NCI-H2227 treated with DMSO at 0.1 percent for 48 hours (cell line): ENCODE measurements at regions not wholly inside any gene's neighbourhood (a gene's known extent, or its start where the extent isn't known, plus 50 kb on each side); places are given as distances from the start of the nearest gene placed in this dataset.

ENCODE experiments used
- DNase-seq: peaks from one replicate; lab custom pipeline; 2025; lab: John Stamatoyannopoulos, UW

- no peak for DNase-seq
Measured at GRCh38 chr11:41866525-41866924, 407.1 kb upstream of the LRRC4C start.

GRCh38 chr11:41868606-41869005 is 409.2 kb upstream of the LRRC4C start:
- DNase-seq = no peak

DNA sequence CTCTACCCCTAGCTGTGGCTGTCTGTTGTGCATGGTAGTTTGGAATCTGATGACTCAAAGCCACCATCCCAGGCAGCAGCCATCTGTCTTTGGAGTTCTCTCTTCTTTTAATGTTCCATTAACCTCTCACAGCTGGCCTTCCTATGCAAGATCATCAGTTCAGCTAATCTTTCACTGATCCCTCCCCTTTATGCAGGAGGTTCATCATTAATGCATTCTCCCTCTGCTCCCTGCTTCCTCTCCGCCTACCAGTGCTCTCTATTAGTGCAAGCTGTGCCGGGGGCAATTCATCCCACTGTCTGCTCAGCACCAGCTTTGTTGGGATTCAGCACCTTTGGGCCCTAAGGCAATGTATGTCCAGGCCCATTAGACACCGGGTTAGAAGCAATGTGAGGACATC is 413.0 kb upstream of the LRRC4C start:
- DNase-seq = no peak

GRCh38 chr11:41872870-41873269 is 413.4 kb upstream of the LRRC4C start:
- DNase-seq = no peak

GRCh38 chr11:41878095-41878494 is 418.6 kb upstream of the LRRC4C start:
- DNase-seq = no peak

DNA sequence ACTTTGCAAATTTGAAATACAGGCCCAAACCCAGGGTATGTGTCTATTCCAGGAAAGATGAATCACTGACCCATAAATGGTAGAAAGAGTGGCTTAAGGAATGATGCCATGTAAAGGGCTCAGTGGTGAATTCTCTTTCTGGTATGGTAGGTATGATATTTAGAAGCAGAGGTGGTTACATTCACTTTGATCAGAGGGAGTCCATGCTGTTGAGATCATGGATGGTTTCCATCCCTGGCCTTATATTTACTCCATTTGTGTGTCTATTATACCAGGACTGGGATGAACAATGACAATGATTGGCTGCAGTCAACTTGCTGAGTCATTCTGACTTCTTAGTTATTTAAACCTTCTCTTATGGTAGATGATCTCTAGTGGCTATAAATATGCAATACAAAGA is 419.8 kb upstream of the LRRC4C start:
- no peak for DNase-seq

DNA sequence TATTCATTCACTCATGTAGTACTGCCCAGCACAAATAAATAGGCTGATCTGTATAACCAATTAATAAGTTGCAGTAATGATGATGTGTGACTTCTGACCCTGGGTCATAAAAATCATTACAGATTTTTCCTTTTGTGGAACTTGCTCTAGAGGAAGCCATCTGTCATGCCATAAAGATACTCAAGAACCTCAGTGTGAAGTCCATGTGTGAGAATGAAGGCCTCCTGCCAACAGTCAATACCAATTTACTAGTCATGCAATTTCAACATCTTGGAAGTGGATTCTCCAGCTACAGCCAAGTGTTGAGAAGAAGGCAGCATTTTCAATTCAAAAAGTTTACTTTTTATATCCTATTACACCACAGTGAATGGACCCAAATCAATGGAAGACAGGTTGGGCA is 435.6 kb upstream of the LRRC4C start:
- DNase-seq = no peak

- DNase-seq = no peak
Measured at GRCh38 chr11:41897991-41898390, 438.5 kb upstream of the LRRC4C start.

GRCh38 chr11:41917900-41918299 is 458.4 kb upstream of the LRRC4C start:
- DNase-seq = no peak

GRCh38 chr11:41920374-41920773 is 460.9 kb upstream of the LRRC4C start:
- no peak for DNase-seq

- no peak for DNase-seq
Measured at GRCh38 chr11:41921746-41922390, 462.4 kb upstream of the LRRC4C start.

DNA sequence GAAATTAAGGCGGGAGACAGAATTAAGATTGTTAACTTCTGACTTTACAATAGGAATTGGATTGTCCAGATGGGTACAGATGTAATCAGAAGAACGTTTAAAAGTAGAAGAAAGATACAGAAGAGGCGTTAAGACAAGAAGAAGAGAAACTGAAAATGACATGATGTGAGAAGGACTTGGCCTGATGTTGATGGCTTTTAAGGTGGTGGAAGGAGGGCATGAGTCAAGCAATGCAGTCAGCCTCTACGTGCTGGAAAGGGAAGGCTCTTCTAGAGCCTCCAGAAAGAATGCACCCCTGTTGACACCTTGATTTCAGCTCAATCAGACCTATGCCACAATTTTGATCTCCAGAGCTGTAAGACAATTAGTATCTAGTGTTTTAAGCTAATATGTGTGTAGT is 466.9 kb upstream of the LRRC4C start:
- no peak for DNase-seq

- DNase-seq = no peak
Measured at GRCh38 chr11:41935241-41935640, 475.8 kb upstream of the LRRC4C start.

DNA sequence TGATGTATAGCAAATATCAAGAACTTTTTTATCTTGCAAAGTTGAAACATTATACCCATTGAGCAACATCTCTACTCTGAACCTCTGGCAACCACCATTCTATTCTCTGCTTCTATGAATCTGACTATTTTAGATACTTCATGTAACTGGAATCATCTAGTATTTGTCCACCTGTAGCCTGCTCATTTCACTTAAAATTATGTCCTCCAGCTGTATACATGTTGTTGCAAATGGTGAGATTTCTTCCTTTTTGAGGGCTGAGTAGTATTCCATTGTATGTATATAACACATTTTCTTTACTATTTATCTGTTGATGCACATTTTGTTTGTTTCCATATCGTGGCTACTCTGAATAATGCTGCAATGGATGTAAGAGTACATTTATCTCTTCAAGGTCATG is 476.3 kb upstream of the LRRC4C start:
- no peak for DNase-seq

DNA sequence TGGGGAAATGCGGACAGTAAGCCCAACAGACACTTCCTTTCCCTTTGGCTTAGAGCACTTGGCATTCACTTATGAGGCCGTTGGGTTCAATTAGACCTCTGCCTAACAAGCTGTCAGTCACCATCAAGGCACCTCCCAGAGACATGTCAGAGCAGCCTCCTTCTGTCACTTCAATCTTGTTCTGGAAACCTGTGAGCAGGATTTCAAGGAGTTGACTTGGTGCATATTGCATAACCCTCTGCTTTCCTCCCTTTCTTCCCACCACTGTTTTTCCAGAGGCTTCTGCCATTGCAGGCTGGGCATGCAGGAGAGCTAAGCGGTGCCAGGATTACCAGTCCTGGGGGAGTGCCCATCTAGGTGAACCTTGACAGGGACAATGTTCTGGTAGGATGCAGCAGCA is 484.2 kb upstream of the LRRC4C start:
- DNase-seq = no peak

- no peak for DNase-seq
Measured at GRCh38 chr11:41947392-41947791, 487.9 kb upstream of the LRRC4C start.

DNA sequence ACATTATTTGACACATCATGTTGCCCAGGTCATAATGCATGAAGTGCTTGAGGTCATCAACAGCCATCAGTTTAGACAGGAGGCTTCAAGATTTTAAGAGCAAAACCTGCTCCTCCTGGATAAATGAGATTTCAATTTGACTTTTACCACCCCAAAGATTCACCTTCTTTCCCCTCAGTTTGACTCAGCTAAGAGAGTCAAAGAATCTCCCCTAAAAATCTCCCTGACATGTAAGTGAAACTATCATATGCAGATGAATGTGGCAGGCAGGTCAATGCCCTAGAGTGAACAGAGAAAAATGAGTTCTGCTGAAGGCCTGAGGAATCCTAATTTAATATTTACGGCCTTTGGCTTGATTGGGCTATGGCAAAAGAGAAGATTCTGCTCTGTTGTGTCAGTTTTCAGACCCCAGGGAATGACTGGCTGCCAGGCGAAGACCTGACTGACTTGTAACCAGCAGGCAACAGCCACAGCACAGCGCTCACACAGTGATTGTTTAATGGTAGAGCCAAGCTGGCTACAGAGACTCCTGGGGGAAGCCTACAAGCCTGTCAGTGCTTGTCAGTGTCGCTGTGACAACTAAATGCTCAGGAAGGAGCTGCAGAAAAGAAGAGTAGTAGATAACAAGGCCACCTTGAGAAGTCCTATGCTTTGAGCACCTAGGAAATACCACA is 491.2 kb upstream of the LRRC4C start:
- DNase-seq = no peak

GRCh38 chr11:41954034-41954433 is 494.6 kb upstream of the LRRC4C start:
- no peak for DNase-seq

- no peak for DNase-seq
Measured at GRCh38 chr11:41955066-41955465, 495.6 kb upstream of the LRRC4C start.

GRCh38 chr11:41955635-41956400 is 496.4 kb upstream of the LRRC4C start:
- no peak for DNase-seq

DNA sequence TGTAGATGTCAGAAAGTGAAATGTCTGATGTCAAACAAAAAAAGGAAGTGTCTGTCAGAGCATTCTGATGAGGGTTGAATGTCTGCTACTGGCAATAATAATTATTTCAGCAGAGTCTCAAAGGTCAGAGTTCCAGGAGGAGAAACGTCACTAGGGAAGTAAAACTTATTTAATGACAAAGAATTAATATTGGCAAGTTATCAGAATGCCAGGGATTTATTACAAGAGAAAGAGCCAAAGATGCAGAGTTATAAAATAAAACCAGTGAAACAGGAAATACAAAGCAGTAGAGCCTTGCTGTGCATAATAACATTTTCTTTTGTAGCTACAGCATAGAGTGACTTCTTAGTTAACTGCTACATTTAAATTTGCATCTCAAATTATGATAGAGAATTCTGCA is 504.0 kb upstream of the LRRC4C start:
- no peak for DNase-seq

- no peak for DNase-seq
Measured at GRCh38 chr11:41970681-41971080, 511.2 kb upstream of the LRRC4C start.

DNA sequence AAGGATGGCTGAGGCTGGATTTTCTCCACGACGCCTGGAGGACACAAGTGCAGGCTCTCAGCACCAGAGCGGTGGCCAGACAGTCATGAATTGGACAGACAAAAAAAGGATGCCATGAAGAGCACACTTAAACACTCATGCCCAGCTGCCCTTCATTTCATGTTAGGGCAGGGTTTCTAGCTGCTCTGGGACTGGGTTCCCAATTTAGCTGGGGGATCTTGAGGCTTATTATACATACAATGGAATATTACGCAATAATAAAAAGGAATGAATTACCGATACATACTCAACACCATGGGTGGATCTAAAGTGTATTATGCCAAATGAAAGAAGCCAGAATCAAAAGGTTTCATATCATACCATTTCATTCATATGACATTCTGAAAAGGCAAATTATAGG is 512.1 kb upstream of the LRRC4C start:
- DNase-seq = no peak
